Activated T-helper 1 cell treated with anti-CD3 and anti-CD28 coated beads, Interleukin-2, amount 50 U/mL, for 16 hours (primary cell): ENCODE measurements at regions not wholly inside any gene's neighbourhood (a gene's known extent, or its start where the extent isn't known, plus 50 kb on each side); places are given as distances from the start of the nearest gene placed in this dataset.

Experiments used
- DNase-seq, 2 donors: peaks; one replicate each; pipeline ENCODE4 v3.0.0-alpha.2; 2020; ENCODE audit warnings: low read depth in 1 of 2, low spot score in 1 of 2

DNA sequence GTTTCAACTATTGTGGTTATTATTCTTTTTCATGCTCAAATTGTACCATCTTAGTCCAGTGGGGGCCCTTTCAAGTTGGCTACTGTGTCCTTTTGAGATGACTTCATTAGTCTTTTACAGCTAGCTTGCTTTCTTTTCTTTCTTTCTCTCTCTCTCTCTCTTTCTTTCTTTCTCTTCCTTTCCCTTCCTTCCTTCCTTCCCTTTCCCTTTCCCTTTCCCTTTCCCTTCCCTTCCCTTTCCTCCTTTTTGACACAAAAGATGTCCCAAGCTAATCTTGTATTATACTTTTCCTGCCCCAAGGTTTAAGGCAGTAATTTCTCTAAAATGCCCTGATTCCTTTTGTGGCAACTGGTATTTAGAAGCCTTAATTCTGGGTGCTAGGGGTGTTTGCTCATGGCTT is 213.0 kb upstream of the TBC1D5 start:
- no peak for DNase-seq

DNA sequence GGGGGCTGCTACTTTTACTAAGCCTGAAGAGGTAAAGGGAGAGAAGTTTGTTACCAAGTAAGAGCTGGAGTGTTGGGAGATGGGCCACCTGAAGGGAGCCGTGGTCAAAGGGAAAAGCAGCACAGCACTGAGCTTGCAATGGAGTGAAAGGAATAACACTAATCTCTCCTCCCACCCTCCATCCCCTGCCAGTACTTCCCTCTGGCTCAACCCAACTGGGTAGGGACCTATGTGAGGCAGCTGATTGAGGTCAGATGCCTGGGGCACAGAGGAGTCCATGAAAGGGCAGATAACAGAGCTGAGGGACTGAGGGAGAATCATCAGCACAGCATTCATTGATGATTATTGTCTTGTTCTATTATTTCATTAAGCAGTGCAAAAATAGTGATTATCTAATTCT is 212.4 kb upstream of the TBC1D5 start:
- DNase-seq, result no peak

DNA sequence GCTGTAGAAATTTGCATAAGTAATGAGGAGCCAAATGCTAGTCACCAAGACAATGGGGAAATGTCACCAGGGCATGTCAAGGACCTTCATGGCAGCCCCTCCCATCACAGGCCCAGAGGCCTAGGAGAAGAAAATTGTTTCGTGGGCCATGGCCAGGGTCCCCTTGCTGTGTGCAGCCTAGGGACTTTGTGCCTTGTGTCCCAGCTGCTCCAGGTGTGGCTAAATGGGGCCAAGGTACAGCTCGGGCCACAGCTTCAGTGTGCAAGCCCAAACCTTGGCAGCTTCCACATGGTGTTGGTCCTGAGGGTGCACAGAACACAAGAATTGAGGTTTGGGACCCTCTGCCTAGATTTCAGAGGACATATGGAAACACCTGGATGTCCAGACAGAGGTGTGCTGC is 208.8 kb upstream of the TBC1D5 start:
- DNase-seq, result no peak

DNA sequence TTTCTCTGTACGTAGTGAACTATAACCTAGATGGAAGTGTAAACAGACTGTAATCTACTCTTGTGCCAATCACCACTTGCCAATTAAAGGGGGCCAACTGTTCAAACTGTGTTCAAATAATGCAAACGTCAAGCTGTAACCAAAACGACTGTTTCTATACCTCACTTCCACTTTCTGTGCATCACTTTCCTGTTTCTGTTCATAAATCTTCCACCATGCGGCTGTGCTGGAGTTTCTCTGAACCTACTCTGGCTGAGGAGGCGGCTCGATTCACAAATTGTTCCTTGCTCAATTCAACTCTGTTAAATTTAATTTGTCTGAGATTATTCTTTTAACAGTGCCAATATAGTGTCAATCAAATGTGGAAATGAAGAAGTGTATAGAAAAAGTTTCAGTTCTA is 206.7 kb upstream of the TBC1D5 start:
- DNase-seq, result no peak

DNA sequence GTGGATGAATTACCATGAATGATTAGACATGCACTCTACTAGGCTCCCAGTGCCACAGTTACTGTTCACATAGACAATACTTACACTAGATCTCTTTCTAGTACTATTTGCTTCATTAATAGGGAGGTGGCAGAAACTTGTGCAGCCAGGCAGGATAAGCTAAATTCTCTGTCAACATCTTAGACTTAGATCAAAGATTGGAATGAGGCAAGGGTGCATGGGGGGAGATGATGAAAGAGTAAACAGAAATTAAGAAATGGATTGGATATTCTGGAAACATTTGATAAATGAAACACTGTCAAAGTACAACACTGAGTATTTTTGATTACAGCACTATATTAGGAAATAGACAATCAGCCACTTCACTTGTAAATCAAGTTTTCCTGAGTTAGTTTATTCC is 205.4 kb upstream of the TBC1D5 start:
- no peak for DNase-seq

DNA sequence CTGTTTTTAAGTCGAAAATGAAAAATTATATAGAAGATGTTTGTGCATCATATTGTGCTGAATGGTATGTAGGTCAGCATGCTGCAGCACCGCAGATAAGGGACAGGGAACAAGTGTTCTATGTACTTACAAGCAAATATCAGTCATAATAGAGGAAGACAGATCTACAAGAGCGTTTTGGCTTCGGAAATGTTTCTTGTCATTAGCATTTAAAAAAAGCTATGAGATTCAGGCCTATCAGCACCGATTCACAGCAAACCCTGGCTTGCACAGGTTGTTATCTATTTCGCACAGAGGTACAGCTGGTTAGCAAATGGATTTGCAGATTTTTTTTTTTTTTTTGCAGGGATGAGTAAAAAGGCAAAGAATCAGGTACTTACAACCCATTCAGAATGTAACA is 204.2 kb upstream of the TBC1D5 start:
- no peak for DNase-seq

DNA sequence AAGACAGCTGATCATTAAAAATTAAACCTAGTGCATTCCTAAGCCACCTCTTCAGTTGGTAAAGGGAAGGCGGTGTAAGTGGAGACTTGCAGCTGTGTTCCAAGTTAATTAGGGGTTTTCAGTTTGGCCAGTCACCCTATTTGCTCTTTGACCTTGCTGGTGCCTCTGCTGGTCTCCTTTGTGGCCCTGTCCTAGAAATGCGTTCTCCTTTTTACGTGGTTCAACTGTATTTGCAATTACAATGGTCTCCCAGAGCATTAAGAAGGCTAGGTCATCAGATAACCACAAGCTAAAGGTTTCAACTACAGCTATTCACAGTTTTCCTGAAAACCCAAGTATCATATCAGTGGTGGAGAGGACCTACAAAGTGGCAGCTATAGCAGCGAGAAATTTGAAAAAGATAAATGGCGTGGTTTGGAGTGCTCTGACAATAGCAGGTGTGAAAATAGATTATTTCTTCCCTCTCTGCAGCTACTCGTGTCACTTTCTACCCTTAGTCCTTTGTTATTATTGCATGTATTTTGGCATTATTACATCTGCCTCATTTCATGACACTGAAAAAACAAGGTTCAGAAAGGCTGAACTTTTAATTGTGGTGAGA is 203.5 kb upstream of the TBC1D5 start:
- DNase-seq, result no peak

DNA sequence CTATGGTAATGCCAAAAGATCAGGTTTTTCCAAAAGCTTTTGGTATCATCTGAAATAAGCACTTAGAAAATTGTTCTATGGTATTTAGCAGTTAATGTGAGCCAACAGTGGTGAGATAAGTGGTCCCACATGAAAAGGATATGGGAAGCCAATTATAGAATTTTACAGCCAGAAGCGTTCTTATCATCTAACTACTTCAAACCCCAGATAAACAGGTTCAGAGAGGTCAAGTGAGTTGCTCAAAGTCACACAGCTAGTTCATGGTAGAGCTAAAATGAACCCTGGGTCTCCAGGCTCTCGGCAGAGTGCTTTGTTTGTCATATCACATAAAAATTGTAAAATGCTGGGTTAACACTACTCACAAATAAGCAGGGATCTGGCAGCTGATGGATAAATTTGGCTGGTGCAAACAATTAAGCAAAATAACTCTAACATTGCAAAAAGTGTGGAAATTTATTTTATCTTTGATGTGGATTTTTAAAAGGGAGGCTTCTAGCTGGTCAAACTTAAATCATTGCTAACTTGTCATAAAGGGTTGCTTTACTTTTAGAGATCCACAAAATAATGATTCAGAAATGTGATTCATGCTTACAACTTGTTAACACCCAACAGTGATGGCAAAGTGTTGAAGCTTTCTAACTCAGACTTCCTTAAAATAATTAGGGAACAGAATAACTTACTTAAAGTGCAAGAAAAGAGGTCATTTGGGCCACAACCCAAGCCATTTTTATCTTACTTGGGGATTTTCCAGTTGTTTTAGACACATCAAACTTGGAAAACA is 202.8 kb upstream of the TBC1D5 start:
- DNase-seq, result no peak

DNA sequence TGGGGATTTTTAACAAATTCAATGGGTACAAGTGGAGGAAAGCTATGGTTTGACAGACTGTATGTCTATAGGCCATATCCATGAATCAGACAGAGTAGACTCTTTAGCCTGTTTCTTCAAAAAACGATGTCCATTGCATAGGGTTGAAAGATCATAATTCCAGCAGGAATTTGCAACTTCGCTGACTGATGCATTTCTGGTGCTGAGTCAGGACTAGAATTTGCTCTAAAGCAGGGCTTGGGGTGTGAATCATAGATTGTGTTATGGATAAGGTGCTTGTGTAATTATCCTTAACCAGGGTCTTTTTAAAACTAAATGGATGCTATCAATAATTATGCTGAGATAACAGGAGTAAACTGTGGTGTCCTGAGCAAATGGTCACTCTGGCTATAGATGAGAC is 200.4 kb upstream of the TBC1D5 start:
- no peak for DNase-seq

DNA sequence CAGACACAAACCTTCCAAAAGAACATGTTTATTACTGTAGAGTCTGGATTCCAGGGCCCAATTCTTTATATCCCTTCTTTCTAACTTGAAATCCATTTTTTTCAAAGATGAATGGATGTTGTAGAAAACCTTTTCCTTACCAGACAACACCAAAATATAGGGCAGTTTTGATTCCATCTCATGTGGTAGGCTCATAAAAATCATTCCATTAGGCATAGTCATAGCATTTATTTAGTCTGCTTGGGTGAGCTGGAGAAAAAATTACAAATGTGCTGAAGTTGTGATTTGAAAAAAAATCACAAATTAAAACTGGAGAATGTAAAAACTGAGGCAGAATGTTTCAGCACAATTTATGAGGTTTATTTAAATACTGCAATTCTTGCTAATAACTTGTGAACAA is 199.3 kb upstream of the TBC1D5 start:
- no peak for DNase-seq

DNA sequence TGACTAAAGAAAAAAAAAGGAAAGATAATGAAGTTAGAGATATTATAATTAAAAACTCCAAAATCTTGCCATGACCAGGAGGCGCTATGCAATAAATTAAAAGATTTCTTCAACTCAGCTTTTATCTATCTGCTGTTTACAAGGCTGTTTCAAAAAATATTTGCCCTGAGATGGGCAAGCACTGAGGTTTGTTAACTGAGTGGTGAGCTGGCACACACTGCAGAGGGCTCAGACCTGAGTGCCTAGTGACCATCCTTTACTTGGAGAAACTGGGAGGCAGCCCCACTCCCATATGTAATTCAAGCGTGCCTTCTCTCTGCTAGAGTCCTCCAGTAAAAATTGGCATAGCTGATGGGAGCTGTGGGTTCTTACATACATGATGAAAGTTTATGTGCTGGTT is 198.7 kb upstream of the TBC1D5 start:
- DNase-seq, result no peak

DNA sequence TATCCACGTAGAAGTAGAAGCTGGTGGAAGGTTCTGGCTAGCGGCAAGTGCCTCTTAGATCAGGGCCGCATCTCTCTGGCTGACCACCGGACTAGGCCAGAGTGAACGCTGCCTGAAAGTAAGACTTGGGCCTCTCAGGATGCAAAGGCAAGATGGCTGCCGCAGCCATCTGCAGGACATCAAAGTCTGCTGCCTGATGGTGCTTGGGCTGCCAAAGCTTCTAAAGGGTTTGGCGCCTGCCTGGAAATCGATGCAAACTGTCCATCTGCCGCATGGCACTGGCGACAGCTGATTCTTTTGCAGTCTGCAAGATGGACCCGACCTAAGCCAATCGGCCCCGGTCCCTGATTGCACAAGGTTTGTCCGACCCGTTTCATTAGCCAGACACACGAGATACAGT is 196.7 kb upstream of the TBC1D5 start:
- DNase-seq, result no peak

DNA sequence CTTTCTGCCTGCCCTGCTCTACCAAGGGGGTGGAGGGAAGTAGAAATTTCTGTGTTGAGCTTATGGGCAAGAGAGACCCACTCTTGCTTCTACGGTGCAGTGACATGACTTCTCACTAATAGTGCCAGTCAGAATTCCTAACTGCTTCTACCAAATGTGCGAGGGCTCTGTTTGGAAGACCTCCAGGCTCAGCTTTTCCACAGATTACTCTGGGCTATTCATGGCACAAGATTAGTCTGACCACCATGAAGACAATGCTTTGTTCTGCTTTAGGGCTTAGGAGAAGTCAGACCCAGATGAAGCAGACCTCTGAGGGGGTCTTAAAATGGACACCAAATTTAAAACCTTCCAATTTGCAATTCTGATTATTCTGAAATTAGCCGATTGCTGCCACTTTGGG is 195.9 kb upstream of the TBC1D5 start:
- no peak for DNase-seq

DNA sequence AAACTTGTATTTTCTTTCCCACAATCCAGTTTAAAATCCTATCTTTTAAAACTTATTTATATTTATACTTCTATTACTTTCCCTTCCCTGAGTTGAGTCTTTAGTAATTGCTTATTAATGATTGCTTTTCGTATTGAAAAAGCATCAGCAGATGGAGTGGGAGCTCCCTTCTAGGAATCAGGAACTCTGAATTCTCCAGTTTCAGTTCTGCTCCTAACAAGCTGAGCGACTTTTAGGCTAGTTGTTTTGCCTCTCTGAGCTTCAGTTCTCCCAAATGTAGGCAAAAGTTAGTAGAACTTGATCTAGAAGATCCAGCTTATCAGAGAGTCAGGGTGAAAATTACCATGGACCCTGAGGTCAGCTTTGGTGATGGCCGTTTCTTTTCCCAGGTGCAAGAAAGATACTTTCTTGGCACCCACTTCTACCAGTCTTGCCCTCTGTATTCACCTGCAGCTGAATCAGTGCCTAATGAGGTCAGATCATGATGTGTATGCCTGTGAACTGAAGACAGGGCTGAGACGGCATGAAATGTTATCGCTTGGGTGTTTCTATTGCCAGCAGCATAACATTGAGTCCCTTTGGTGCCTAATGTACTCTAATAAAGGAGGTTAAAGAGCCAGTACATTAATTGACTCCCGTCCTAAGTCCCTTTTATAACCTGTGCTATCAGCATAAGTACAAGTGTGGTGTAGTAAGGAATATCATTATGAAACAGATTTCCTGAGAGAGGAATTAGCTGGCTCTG is 194.5 kb upstream of the TBC1D5 start:
- DNase-seq, result no peak

DNA sequence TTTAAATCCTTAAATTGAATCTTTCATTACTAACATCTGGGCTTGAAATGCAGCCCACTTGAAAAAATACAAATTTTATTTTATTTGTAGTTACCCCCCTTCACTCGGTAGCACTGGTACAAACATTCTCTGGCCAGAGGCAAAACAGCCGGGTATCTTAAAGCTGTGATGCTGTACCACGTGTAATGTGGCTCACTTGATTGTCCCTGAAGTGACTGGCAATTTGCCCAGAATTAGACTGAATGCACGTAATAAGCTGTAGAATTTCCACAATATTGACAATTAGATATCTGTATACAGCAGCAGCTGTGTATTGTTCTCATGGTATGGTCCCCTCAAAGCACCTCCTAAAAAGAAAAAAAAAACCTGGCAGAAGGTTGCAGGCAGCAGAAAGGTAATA is 192.8 kb upstream of the TBC1D5 start:
- no peak for DNase-seq

DNA sequence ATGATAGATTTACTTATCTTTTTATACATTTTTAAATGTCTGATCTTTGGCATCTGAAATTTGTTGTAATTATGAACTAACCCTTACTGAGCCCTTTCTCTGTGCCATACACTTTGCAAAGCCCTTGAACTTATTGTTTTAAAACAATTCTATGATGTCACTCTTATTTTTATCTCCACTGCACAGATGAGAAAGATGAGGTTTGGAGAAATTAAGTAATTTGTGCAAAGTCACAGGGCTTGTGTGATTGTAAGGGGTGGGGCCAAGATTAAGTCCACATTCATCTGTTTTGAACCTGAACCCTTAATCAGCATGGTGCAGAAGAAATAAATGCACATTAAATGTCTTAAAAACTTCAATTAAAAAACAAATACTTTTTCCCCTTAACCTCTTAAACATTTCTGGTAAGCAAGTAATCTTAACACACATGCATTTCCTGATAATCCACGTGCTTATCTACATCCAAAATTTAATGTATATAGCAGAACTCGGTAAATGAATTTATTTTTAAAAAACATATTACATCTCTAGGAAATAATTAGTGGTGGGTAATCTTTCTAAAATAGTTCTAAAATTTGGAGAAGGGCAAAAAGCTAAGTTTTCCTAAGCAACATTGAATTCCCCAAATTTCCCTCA is 189.8 kb upstream of the TBC1D5 start:
- no peak for DNase-seq

DNA sequence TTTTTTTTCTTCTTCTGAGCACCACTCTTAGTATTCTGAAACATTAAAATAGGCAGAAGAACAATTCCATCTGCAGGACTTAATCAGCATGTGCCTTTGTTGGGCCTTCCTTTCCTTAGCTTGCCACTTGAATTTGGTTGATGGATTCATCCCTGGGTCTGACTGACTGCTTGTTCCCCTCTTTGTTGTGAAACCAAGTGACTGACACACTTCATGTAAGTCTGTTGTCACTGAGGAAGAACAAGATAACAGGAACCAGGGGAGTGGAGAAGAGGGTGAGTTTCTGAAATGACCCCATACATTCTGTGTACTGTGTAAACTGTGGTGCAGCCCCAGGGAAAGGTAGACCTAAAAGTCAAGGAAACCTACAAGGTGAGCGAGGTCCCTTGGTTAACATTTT is 188.7 kb upstream of the TBC1D5 start:
- no peak for DNase-seq

DNA sequence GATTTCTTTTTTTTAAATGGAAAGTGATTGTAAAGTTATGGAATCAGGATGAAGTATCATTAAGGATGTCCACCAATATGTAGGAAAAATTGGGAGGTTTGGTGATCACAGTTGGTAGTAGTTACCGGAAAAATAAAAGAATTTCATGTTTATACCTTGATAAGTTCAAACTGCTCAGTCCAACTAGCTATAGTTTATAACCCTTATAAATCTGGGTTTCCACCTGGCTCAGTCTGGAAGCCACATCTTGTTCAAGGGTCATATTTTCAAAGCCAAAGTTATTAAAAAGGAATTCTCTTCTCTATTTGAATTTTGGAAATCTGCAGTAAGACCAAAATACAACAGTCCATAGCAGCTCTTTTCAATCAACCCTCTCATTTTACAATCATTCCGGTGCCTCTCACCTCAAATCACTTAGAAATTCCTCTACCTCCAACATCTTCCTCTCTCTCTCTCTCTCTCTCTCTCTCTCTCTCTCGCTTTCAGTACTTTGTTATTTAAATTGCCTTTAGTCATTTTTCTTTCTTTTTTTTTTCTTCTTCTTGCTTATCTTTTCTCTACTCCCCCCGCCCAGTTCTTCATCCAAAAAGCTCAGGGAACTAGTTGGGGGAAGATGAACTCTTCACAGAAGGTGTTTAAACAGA is 186.2 kb upstream of the TBC1D5 start:
- no peak for DNase-seq

DNA sequence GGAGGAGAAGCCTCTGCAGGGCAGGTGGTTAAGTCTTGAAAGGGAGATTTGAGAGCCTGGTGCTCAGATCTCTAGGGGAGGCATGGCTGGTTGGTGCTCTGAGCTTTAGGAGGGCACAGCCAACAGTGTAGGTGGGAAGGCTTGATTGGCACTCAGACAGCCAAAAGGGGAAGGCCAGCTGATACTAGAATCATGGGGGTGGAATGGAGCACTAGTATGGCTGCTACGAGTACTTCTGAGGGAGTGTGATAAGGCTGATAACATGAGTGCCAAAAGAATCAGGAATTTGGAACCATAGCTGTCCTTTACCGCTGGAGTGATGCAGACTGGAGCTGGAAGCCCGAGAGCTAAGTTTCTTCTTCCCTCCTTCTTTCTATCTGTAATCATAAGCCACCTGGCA is 184.6 kb upstream of the TBC1D5 start:
- no peak for DNase-seq

DNA sequence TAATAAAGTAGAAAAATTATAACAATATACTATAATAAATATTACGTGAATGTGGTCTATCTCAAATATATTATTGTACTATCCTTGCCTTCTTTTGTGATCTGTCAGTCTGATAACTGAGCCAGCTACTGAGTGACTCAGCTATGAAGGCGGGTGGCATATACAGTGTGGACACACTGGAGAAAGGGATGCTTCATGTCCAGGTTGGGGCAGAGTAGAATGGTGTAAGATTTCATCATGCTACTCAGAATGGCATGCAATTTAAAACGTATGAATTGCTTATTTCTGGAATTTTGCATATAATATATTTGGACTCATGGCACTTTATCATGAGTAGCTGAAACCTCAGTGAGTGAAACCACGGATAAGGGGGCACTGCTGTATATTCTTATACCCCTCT is 172.9 kb upstream of the TBC1D5 start:
- DNase-seq, result no peak

DNA sequence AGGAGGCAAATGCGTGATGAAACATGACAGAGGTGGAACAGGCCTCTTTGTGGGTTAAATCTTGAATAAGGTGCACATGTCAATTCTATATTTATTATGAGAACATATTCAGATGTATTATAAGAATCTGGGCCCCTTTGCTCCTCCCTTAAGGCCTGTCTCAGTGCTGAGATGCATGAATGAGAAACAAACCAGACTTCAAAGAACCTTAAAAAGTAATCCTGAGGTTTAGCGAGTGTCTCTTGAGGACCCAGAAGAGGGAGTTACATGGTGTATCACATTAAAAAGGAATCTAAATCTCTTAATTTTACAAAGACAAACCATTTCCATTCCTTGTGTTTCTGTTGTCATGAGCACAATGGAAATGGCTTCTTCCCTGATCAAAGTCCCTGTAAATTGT is 170.9 kb upstream of the TBC1D5 start:
- no peak for DNase-seq
